Suprapubic skin (tissue), 4 donors: ENCODE measurements at regions not wholly inside any gene's neighbourhood (a gene's known extent, or its start where the extent isn't known, plus 50 kb on each side); places are given as distances from the start of the nearest gene placed in this dataset.

Source experiments
- CTCF ChIP-seq, 2 donors: fragments of 200-600 bp in 1 of 2; fragments of 450-650 bp in 1 of 2; sonication (generic) in 1 of 2; IDR thresholded peaks; one replicate each; pipeline ENCODE4 v1.5.1; 2016 to 2019; ENCODE audit warnings: antibody characterized with exemption in 2 of 2, mild to moderate bottlenecking in 1 of 2, moderate library complexity in 1 of 2
- EP300 ChIP-seq: sonication (generic); formaldehyde crosslinking; IDR thresholded peaks from one replicate; pipeline ENCODE4 v1.6.1; 2017; ENCODE audit warnings: antibody characterized with exemption
- POLR2A ChIP-seq, 2 donors: fragments of 450-650 bp; IDR thresholded peaks; one replicate each; pipeline ENCODE4 v1.6.1; 2017; ENCODE audit warnings: antibody characterized with exemption in 2 of 2, mild to moderate bottlenecking in 2 of 2, moderate library complexity in 2 of 2
- POLR2AphosphoS5 ChIP-seq, 3 donors: sonication (generic); formaldehyde crosslinking; IDR thresholded peaks; one replicate each; pipeline ENCODE4 v1.6.1; 2017; ENCODE audit warnings: antibody characterized with exemption in 3 of 3

- TF ChIP-seq CTCF (IDR thresholded peaks at IDR 0.05) (no peak), POLR2AphosphoS5 (IDR thresholded peaks at IDR 0.05) (no peak), POLR2A (IDR thresholded peaks at IDR 0.05) (no peak), EP300 (no peak)
These were observed 149.4 kb upstream of the KLF3 start for GRCh38 chr4:38514465-38515146.
